ENCODE measurements at regions not wholly inside any gene's neighbourhood (a gene's known extent, or its start where the extent isn't known, plus 50 kb on each side); places are given as distances from the start of the nearest gene placed in this dataset.

- Histone ChIP-seq H3K4me3 (peak overlapping the region; percentile 55 to 76 (median 64)), H3K9me3 (no peaks in the 10 kb centered on the region), H3K27me3 (no peaks in the 10 kb centered on the region), H3K36me3 (no peaks in the 10 kb centered on the region), H3K4me1 (peaks cover 0 to 33% (median 24%) of the 10 kb centered on the region in 4 donors), H3K27ac (replicated peaks in 1 of 4) (peak overlapping the region; percentile 83 to 88 (median 85))
- intact Hi-C loops (cut with DNase I) = loop anchor here (10.0 kb wide), 1 partner anchor 353 kb away; the partner anchor contains the start of gene ARGLU1
- DNase-seq (ENCODE audit: extremely low spot score) = peak; percentile 94
- TF ChIP-seq EP300 (IDR thresholded peaks at IDR 0.05) (no peak), POLR2AphosphoS5 (IDR thresholded peaks at IDR 0.05) (peak; percentile 35 to 64), CTCF (IDR thresholded peaks at IDR 0.05) (peak; percentile 87 to 99 (median 98)), POLR2A (IDR thresholded peaks at IDR 0.05; ENCODE audit: low read depth) (no peak)
- 0% methylated on average over 48 of the region's 63 CpGs for WGBS
Observed at GRCh38 chr13:106917673-106918556, 350.0 kb upstream of the ARGLU1 start.

GRCh38 chr13:106917024-106917571, 349.2 kb upstream of the ARGLU1 start:
- peak overlapping the region; percentile 55 to 76 (median 64) for H3K4me3 ChIP-seq
- no peak for TF ChIP-seq POLR2AphosphoS5 (IDR thresholded peaks at IDR 0.05)
- TF ChIP-seq EP300 (IDR thresholded peaks at IDR 0.05) = no peak
- no peak for TF ChIP-seq POLR2A (IDR thresholded peaks at IDR 0.05; ENCODE audit: low read depth)
- TF ChIP-seq CTCF (IDR thresholded peaks at IDR 0.05) = no peak
- H3K27ac ChIP-seq (replicated peaks in 1 of 4) = peak overlapping the region; percentile 83 to 88 (median 85)
- no peaks in the 10 kb centered on the region for H3K27me3 ChIP-seq
- H3K36me3 ChIP-seq = no peaks in the 10 kb centered on the region
- peaks cover 0 to 33% (median 24%) of the 10 kb centered on the region in 4 donors for H3K4me1 ChIP-seq
- H3K9me3 ChIP-seq = no peaks in the 10 kb centered on the region
- WGBS = 49% methylated on average over 32 of the region's 33 CpGs
- intact Hi-C loops (cut with DNase I) = loop anchor here (10.0 kb wide), 1 partner anchor 352 kb away; the partner anchor contains the start of gene ARGLU1
- no peak for DNase-seq (ENCODE audit: extremely low spot score)

GRCh38 chr13:106916329-106916976, 348.5 kb upstream of the ARGLU1 start:
- no peaks in the 10 kb centered on the region for H3K27me3 ChIP-seq
- WGBS = 76% methylated on average over 15 of the region's 15 CpGs
- peak overlapping the region in 1 of 4 donors; percentile 70 for H3K4me3 ChIP-seq
- TF ChIP-seq POLR2AphosphoS5 (IDR thresholded peaks at IDR 0.05) (no peak), POLR2A (IDR thresholded peaks at IDR 0.05; ENCODE audit: low read depth) (no peak), CTCF (IDR thresholded peaks at IDR 0.05) (no peak), EP300 (IDR thresholded peaks at IDR 0.05) (no peak)
- intact Hi-C loops (cut with DNase I) = loop anchor here (10.0 kb wide), 1 partner anchor 352 kb away; the partner anchor contains the start of gene ARGLU1
- H3K27ac ChIP-seq (replicated peaks in 1 of 4) = peak overlapping the region in 2 of 4 donors; percentile 86 to 88
- peaks cover 0 to 33% (median 24%) of the 10 kb centered on the region in 4 donors for H3K4me1 ChIP-seq
- H3K36me3 ChIP-seq = no peaks in the 10 kb centered on the region
- DNase-seq (ENCODE audit: extremely low spot score) = no peak
- no peaks in the 10 kb centered on the region for H3K9me3 ChIP-seq

GRCh38 chr13:106915146-106915545, 347.2 kb upstream of the ARGLU1 start:
- Histone ChIP-seq H3K27ac (replicated peaks in 1 of 4) (no peak overlapping the region), H3K4me3 (no peak overlapping the region), H3K27me3 (no peaks in the 10 kb centered on the region), H3K4me1 (peaks cover 0 to 30% (median 20%) of the 10 kb centered on the region in 4 donors), H3K9me3 (no peaks in the 10 kb centered on the region), H3K36me3 (no peaks in the 10 kb centered on the region)
- DNase-seq (ENCODE audit: extremely low spot score) = no peak
- no peak for TF ChIP-seq CTCF (IDR thresholded peaks at IDR 0.05)
- no peak for TF ChIP-seq POLR2A (IDR thresholded peaks at IDR 0.05; ENCODE audit: low read depth)
- TF ChIP-seq EP300 (IDR thresholded peaks at IDR 0.05) = no peak
- intact Hi-C loops (cut with DNase I) = loop anchor here (10.0 kb wide), 1 partner anchor 350 kb away; the partner anchor contains the start of gene ARGLU1
- 86% methylated on average over 3 of the region's 3 CpGs for WGBS
